A673 (cell line): ENCODE measurements at regions not wholly inside any gene's neighbourhood (a gene's known extent, or its start where the extent isn't known, plus 50 kb on each side); places are given as distances from the start of the nearest gene placed in this dataset.

Source experiments
- BruUV-seq: library from RNA; stranded (reverse); fragments of 400-500 nt; replicated peaks from 2 replicates; lab custom pipeline; 2021; lab: Mats Ljungman, UMichigan
- CTCF ChIA-PET: fragments of 300-600 bp; sonication (Branson Sonifier 250); formaldehyde crosslinking; loops from one replicate; lab custom pipeline; 2022; ENCODE audit warnings: antibody characterized with exemption; lab: Charles Lee
- POLR2A ChIA-PET: fragments of 300-600 bp; sonication (Branson Sonifier 250); formaldehyde crosslinking; loops from one replicate; lab custom pipeline; 2022; ENCODE audit warnings: antibody characterized with exemption; ENCODE audit not compliant: low non-redundant PET; lab: Charles Lee
- DNase-seq: peaks from one replicate; pipeline ENCODE4 v3.0.0-alpha.2; 2015; ENCODE audit warnings: low spot score
- H3K27ac ChIP-seq: fragments of 200-600 bp; sonication (generic); 2 replicates; pipeline ENCODE4 v1.5.1; 2016; ENCODE audit warnings: mixed run types, low read depth, mild to moderate bottlenecking, mixed read lengths, antibody characterized with exemption, low read length; ENCODE audit not compliant: poor library complexity, severe bottlenecking
- H3K27me3 ChIP-seq: fragments of 200-600 bp; sonication (generic); replicated peaks from 2 replicates; pipeline ENCODE4 v1.6.1; 2017; ENCODE audit warnings: mixed run types, low read depth, mild to moderate bottlenecking, mixed read lengths, antibody characterized with exemption, low read length; ENCODE audit not compliant: insufficient read depth, poor library complexity
- H3K36me3 ChIP-seq: fragments of 200-600 bp; sonication (generic); 2 replicates; pipeline ENCODE4 v1.6.1; 2016; ENCODE audit warnings: mixed run types, mild to moderate bottlenecking, mixed read lengths, antibody characterized with exemption, low read length; ENCODE audit not compliant: insufficient read depth, poor library complexity, severe bottlenecking
- H3K4me1 ChIP-seq: fragments of 200-600 bp; sonication (generic); 2 replicates; pipeline ENCODE4 v1.6.1; 2017; ENCODE audit warnings: mixed run types, mild to moderate bottlenecking, mixed read lengths, antibody characterized with exemption, low read length; ENCODE audit not compliant: insufficient read depth, poor library complexity, severe bottlenecking
- H3K4me3 ChIP-seq: fragments of 200-600 bp; sonication (generic); 2 replicates; pipeline ENCODE4 v1.5.1; 2016; ENCODE audit warnings: low read depth, mixed run types, mild to moderate bottlenecking, mixed read lengths, low read length; ENCODE audit not compliant: poor library complexity, severe bottlenecking
- H3K9me3 ChIP-seq: fragments of 200-600 bp; sonication (generic); 2 replicates; pipeline ENCODE4 v1.6.1; 2016; ENCODE audit warnings: mixed run types, low read depth, mild to moderate bottlenecking, mixed read lengths, antibody characterized with exemption, low read length; ENCODE audit not compliant: poor library complexity, severe bottlenecking
- CTCF ChIP-seq: fragments of 300-800, 200-600 bp; sonication (generic); conservative IDR thresholded peaks from 2 replicates; pipeline ENCODE4 v1.5.1; 2017; ENCODE audit warnings: low read depth, mild to moderate bottlenecking, antibody characterized with exemption, low read length, moderate library complexity, mixed read lengths
- EZH2 ChIP-seq: fragments of 200-600 bp; sonication (generic); IDR thresholded peaks from 2 replicates; pipeline ENCODE4 v1.6.1; 2017; ENCODE audit warnings: borderline replicate concordance, low read depth, mild to moderate bottlenecking, mixed read lengths, antibody characterized with exemption, low read length; ENCODE audit not compliant: poor library complexity, severe bottlenecking
- intact Hi-C: fragments of 100-400 bp; cut with micrococcal nuclease; formaldehyde crosslinking; loops from one replicate; pipeline ENCODE4 v1.10.0; 2022; ENCODE audit not compliant: unreplicated experiment

GRCh38 chr12:130216031-130216430 lies 53.8 kb downstream of the FZD10 start:
- CTCF ChIA-PET = no interaction called here
- no TSS peak for BruUV-seq
- Histone ChIP-seq H3K4me1 (no peaks in the 10 kb centered on the region), H3K9me3 (peaks cover 12% of the 10 kb centered on the region), H3K27me3 (no peaks in the 10 kb centered on the region), H3K36me3 (no peaks in the 10 kb centered on the region), H3K4me3 (no peak overlapping the region), H3K27ac (no peak overlapping the region)
- intact Hi-C loops = no loop called here
- POLR2A ChIA-PET = no interaction called here
- TF ChIP-seq CTCF (no peak), EZH2 (no peak)
- no peak for DNase-seq

- Histone ChIP-seq H3K4me3 (no peak overlapping the region), H3K36me3 (no peaks in the 10 kb centered on the region), H3K27ac (no peak overlapping the region), H3K9me3 (peaks cover 6% of the 10 kb centered on the region), H3K4me1 (no peaks in the 10 kb centered on the region), H3K27me3 (no peaks in the 10 kb centered on the region)
- CTCF ChIA-PET = no interaction called here
- intact Hi-C loops = no loop called here
- DNase-seq = no peak
- TF ChIP-seq CTCF = no peak
- no peak for TF ChIP-seq EZH2
- POLR2A ChIA-PET = no interaction called here
- no TSS peak for BruUV-seq
Observed at GRCh38 chr12:130218682-130219081, 56.4 kb downstream of the FZD10 start.

DNA sequence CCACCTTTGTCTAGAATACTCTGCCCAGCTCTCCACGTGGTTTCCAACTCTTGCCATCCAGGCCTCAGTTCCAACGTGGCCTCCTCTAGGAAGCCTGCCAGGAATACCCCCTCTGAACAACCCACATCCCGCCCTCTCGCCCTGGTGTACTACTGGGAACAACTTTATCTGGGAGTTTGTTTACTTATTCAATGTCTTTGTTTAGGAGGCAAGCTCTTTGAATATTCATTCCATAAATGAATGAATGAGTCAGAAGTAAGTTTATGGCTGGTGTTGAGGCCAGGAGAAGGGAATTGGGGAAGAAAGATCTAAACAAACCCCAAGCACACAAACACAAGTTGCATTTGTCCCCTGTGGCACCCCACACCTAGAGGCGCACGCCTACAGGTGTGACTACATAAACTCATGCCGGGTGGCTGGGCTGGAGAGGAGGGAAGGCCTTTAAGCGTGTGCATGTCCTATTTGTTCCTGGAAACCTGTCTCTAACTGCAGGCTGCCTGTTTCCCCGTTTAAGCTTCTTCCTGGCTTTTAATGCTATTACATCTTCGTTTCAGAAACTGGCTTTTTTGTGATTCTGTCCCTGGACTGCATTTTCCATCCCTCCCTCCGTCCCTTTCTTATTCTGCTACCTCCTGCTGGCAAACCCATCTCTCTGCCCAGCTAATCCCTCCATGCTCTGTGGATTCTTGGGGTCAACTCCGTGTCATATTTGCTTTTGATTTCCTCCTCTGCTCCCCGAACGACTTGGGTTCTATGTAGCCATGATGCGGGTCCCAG lies 57.9 kb downstream of the FZD10 start:
- Histone ChIP-seq H3K4me3 (no peak overlapping the region), H3K27ac (no peak overlapping the region), H3K4me1 (no peaks in the 10 kb centered on the region), H3K36me3 (no peaks in the 10 kb centered on the region), H3K9me3 (peaks cover 6% of the 10 kb centered on the region), H3K27me3 (no peaks in the 10 kb centered on the region)
- no peak for DNase-seq
- TF ChIP-seq EZH2 (no peak), CTCF (no peak)
- POLR2A ChIA-PET = no interaction called here
- intact Hi-C loops = no loop called here
- no TSS peak for BruUV-seq
- CTCF ChIA-PET = no interaction called here
